H9 (cell line): ENCODE measurements at regions not wholly inside any gene's neighbourhood (a gene's known extent, or its start where the extent isn't known, plus 50 kb on each side); places are given as distances from the start of the nearest gene placed in this dataset.
"Not testable (repeated sequence)": the region's sequence is repeated elsewhere in the genome, so short reads cannot be mapped to it uniquely, and the experiment has no call there.

Source experiments
- DNase-seq: peaks from one replicate; pipeline ENCODE4 v3.0.0-alpha.2; 2017
- H2AFZ ChIP-seq: one replicate; pipeline ENCODE4 v1.6.1; 2013; ENCODE audit warnings: mild to moderate bottlenecking, low read length, control low read depth, moderate library complexity
- H2AK5ac ChIP-seq: 2 replicates; pipeline ENCODE4 v1.6.1; 2013; ENCODE audit warnings: low read length, control low read depth, mixed read lengths; ENCODE audit not compliant: insufficient read length
- H2BK120ac ChIP-seq: one replicate; pipeline ENCODE4 v1.6.1; 2013; ENCODE audit warnings: low read depth, mild to moderate bottlenecking, low read length, control low read depth, inconsistent platforms; ENCODE audit not compliant: poor library complexity, severe bottlenecking
- H2BK12ac ChIP-seq: 2 replicates; pipeline ENCODE4 v1.6.1; 2013; ENCODE audit warnings: low read length, control low read depth, mixed read lengths, low read depth; ENCODE audit not compliant: insufficient read length
- H2BK15ac ChIP-seq: 2 replicates; pipeline ENCODE4 v1.6.1; 2013; ENCODE audit warnings: low read depth, low read length, control low read depth
- H2BK20ac ChIP-seq: one replicate; pipeline ENCODE4 v1.6.1; 2013; ENCODE audit warnings: low read depth, mild to moderate bottlenecking, low read length, control low read depth, inconsistent platforms; ENCODE audit not compliant: poor library complexity, severe bottlenecking
- H2BK5ac ChIP-seq: 2 replicates; pipeline ENCODE4 v1.6.1; 2013; ENCODE audit warnings: low read length, control low read depth, mixed read lengths; ENCODE audit not compliant: insufficient read length
- H3K14ac ChIP-seq: 2 replicates; pipeline ENCODE4 v1.6.1; 2013; ENCODE audit warnings: low read length, control low read depth; ENCODE audit not compliant: insufficient read depth
- H3K18ac ChIP-seq: 2 replicates; pipeline ENCODE4 v1.6.1; 2013; ENCODE audit warnings: low read depth, mild to moderate bottlenecking, mixed read lengths, low read length, control low read depth; ENCODE audit not compliant: insufficient read length
- H3K23ac ChIP-seq: 2 replicates; pipeline ENCODE4 v1.6.1; 2013; ENCODE audit warnings: low read length, control low read depth, mixed read lengths, low read depth; ENCODE audit not compliant: insufficient read length
- H3K23me2 ChIP-seq: 2 replicates; pipeline ENCODE4 v1.6.1; 2013; ENCODE audit warnings: low read depth, mild to moderate bottlenecking, mixed read lengths, low read length, control low read depth; ENCODE audit not compliant: insufficient read length, poor library complexity, severe bottlenecking
- H3K27ac ChIP-seq: 2 replicates; pipeline ENCODE4 v1.5.1; 2013; ENCODE audit warnings: low read length, control low read depth, mixed read lengths, low read depth; ENCODE audit not compliant: insufficient read length
- H3K27me3 ChIP-seq: 2 replicates; pipeline ENCODE4 v1.6.1; 2013; ENCODE audit warnings: low read length, control low read depth, inconsistent platforms; ENCODE audit not compliant: insufficient read depth
- H3K4ac ChIP-seq: 2 replicates; pipeline ENCODE4 v1.6.1; 2013; ENCODE audit warnings: low read depth, mild to moderate bottlenecking, control low read depth, inconsistent platforms, low read length, moderate library complexity
- H3K4me1 ChIP-seq: 2 replicates; pipeline ENCODE4 v1.6.1; 2013; ENCODE audit warnings: low read length, control low read depth, inconsistent platforms; ENCODE audit not compliant: insufficient read depth
- H3K4me2 ChIP-seq: 2 replicates; pipeline ENCODE4 v1.6.1; 2013; ENCODE audit warnings: low read length, control low read depth, mixed read lengths; ENCODE audit not compliant: insufficient read length, insufficient read depth
- H3K56ac ChIP-seq: 2 replicates; pipeline ENCODE4 v1.6.1; 2013; ENCODE audit warnings: low read depth, mild to moderate bottlenecking, mixed read lengths, low read length, control low read depth; ENCODE audit not compliant: insufficient read length
- H3K79me1 ChIP-seq: 2 replicates; pipeline ENCODE4 v1.6.1; 2013; ENCODE audit warnings: low read depth, mild to moderate bottlenecking, moderate library complexity, low read length, control low read depth, inconsistent platforms; ENCODE audit not compliant: insufficient read depth, poor library complexity, severe bottlenecking
- H3K79me2 ChIP-seq: 2 replicates; pipeline ENCODE4 v1.6.1; 2013; ENCODE audit warnings: low read length, control low read depth, inconsistent platforms; ENCODE audit not compliant: insufficient read depth
- H3K9ac ChIP-seq: 2 replicates; pipeline ENCODE4 v1.6.1; 2013; ENCODE audit warnings: low read length, control low read depth, mixed read lengths; ENCODE audit not compliant: insufficient read length; ENCODE audit errors: extremely low read depth
- H3K9me3 ChIP-seq: one replicate; pipeline ENCODE4 v1.6.1; 2013; ENCODE audit warnings: low read depth, low read length, inconsistent platforms; ENCODE audit not compliant: control insufficient read depth
- H3T11ph ChIP-seq: one replicate; pipeline ENCODE4 v1.6.1; 2013; ENCODE audit warnings: mild to moderate bottlenecking, low read length, control low read depth, inconsistent platforms
- H4K20me1 ChIP-seq: one replicate; pipeline ENCODE4 v1.6.1; 2013; ENCODE audit not compliant: control insufficient read depth, insufficient read length, insufficient read depth
- H4K5ac ChIP-seq: 2 replicates; pipeline ENCODE4 v1.6.1; 2013; ENCODE audit warnings: low read depth, mild to moderate bottlenecking, mixed read lengths, low read length, control low read depth; ENCODE audit not compliant: insufficient read length
- H4K8ac ChIP-seq: replicated peaks from 2 replicates; pipeline ENCODE4 v1.6.1; 2013; ENCODE audit warnings: low read length, control low read depth, mixed read lengths, low read depth; ENCODE audit not compliant: insufficient read length
- H4K91ac ChIP-seq: 2 replicates; pipeline ENCODE4 v1.6.1; 2013; ENCODE audit warnings: low read depth, mild to moderate bottlenecking, moderate library complexity, mixed read lengths, low read length, control low read depth; ENCODE audit not compliant: insufficient read length
- H3K27ac Mint-ChIP-seq, 3 experiments: 2 replicates in 2 of 3; 3 replicates in 1 of 3; pipeline ENCODE4 v1.8.0; 2020 to 2021; ENCODE audit warnings: mixed read lengths in 3 of 3, mild to moderate bottlenecking in 1 of 3, moderate library complexity in 1 of 3
- H3K27me3 Mint-ChIP-seq: 2 replicates; pipeline ENCODE4 v1.8.0; 2021; ENCODE audit warnings: low read depth, mild to moderate bottlenecking, moderate library complexity, mixed read lengths
- H3K36me3 Mint-ChIP-seq, 3 experiments: 2 replicates in 2 of 3; 3 replicates in 1 of 3; pipeline ENCODE4 v1.8.0; 2020 to 2021; ENCODE audit warnings: low read depth in 3 of 3, mixed read lengths in 3 of 3; ENCODE audit not compliant: insufficient read depth in 1 of 3
- H3K4me1 Mint-ChIP-seq, 2 experiments: 2 replicates each; pipeline ENCODE4 v1.8.0; 2020; ENCODE audit warnings: mixed read lengths in 2 of 2
- H3K4me3 Mint-ChIP-seq, 2 experiments: 2 replicates in 1 of 2; 3 replicates in 1 of 2; pipeline ENCODE4 v1.8.0; 2020 to 2021; ENCODE audit warnings: mild to moderate bottlenecking in 2 of 2, mixed read lengths in 2 of 2, moderate library complexity in 1 of 2
- H3K9me3 Mint-ChIP-seq, 2 experiments: 2 replicates in 1 of 2; 3 replicates in 1 of 2; pipeline ENCODE4 v1.8.0; 2020; ENCODE audit warnings: mild to moderate bottlenecking in 2 of 2, mixed read lengths in 2 of 2, moderate library complexity in 1 of 2
- CTCF ChIP-seq: fragments of 200-600 bp; sonication (generic); conservative IDR thresholded peaks from 3 replicates; pipeline ENCODE4 v1.8.0; 2021; ENCODE audit warnings: antibody characterized with exemption, mild to moderate bottlenecking
- WGBS: extraction: QIAGEN DNeasy Blood & Tissue Kit; methylation state at CpG from one replicate; pipeline ENCODE4 v1.1.7; 2013; ENCODE audit warnings: missing lambda C conversion rate, low lambda C conversion rate, mixed read lengths; ENCODE audit not compliant: insufficient read length; ENCODE audit errors: extremely low coverage; 5-methylcytosine and 5-hydroxymethylcytosine counted together

GRCh38 chr12:92378682-92379479 is 233.2 kb upstream of the BTG1 start:
- no peaks in the 10 kb centered on the region for H3K23me2 ChIP-seq
- no peak overlapping the region for H3K23ac ChIP-seq
- no peak overlapping the region for H4K5ac ChIP-seq
- Mint-ChIP-seq H3K27ac (no peak overlapping the region), H3K36me3 (no peaks in the 10 kb centered on the region), H3K27me3 (no peaks in the 10 kb centered on the region; the same call in 1 of the 2 replicates), H3K4me3 (no peak overlapping the region), H3K9me3 (no peaks in the 10 kb centered on the region), H3K4me1 (no peaks in the 10 kb centered on the region)
- no peak overlapping the region for H3K18ac ChIP-seq
- H3K4me1 ChIP-seq = no peaks in the 10 kb centered on the region
- H3K27me3 ChIP-seq = no peaks in the 10 kb centered on the region
- no CpG with 5 or more reads among the region's 4 CpGs for WGBS
- no peak overlapping the region for H3K56ac ChIP-seq
- H3K4ac ChIP-seq = no peak overlapping the region
- no peak overlapping the region for H4K8ac ChIP-seq
- no peak overlapping the region for H2BK120ac ChIP-seq
- H3T11ph ChIP-seq = no peak overlapping the region
- no peak overlapping the region for H3K9ac ChIP-seq
- H4K91ac ChIP-seq = no peak overlapping the region
- H2AFZ ChIP-seq = no peak overlapping the region
- H2BK15ac ChIP-seq = no peak overlapping the region
- no peak for TF ChIP-seq CTCF
- no peak overlapping the region for H2BK20ac ChIP-seq
- H2AK5ac ChIP-seq = no peak overlapping the region
- H2BK12ac ChIP-seq = no peak overlapping the region
- H2BK5ac ChIP-seq = no peak overlapping the region
- H3K9me3 ChIP-seq = no peaks in the 10 kb centered on the region
- no peak overlapping the region for H3K27ac ChIP-seq
- no peaks in the 10 kb centered on the region for H3K79me2 ChIP-seq
- H3K79me1 ChIP-seq = no peaks in the 10 kb centered on the region
- H3K4me2 ChIP-seq = no peak overlapping the region
- DNase-seq = no peak
- H3K14ac ChIP-seq = no peak overlapping the region
- H4K20me1 ChIP-seq = no peaks in the 10 kb centered on the region

- WGBS = no CpG with 5 or more reads among the region's 3 CpGs
Observed at GRCh38 chr12:92375504-92375903, 229.9 kb upstream of the BTG1 start.

More at GRCh38 chr12:92375504-92375903, 229.9 kb upstream of the BTG1 start:
- not testable (repeated sequence) for H3K23me2 ChIP-seq, H3K9me3 Mint-ChIP-seq, H3K4me2 ChIP-seq, H3K4me1 ChIP-seq, H4K20me1 ChIP-seq, H3K36me3 Mint-ChIP-seq, H3K9ac ChIP-seq, H3K79me1 ChIP-seq, H2AFZ ChIP-seq, H4K91ac ChIP-seq, H3K18ac ChIP-seq, H3K27me3 Mint-ChIP-seq, H3K79me2 ChIP-seq, H2AK5ac ChIP-seq, H3K14ac ChIP-seq, H3K56ac ChIP-seq, H4K8ac ChIP-seq, H2BK120ac ChIP-seq, H2BK15ac ChIP-seq, H2BK5ac ChIP-seq, H3K4ac ChIP-seq, H3K27ac ChIP-seq, H3K23ac ChIP-seq, H2BK12ac ChIP-seq, H3K27ac Mint-ChIP-seq, H2BK20ac ChIP-seq, H3K4me3 Mint-ChIP-seq, DNase-seq, H3T11ph ChIP-seq, H4K5ac ChIP-seq, H3K4me1 Mint-ChIP-seq, H3K9me3 ChIP-seq, H3K27me3 ChIP-seq
